GM19397 (cell line): ENCODE measurements at regions not wholly inside any gene's neighbourhood (a gene's known extent, or its start where the extent isn't known, plus 50 kb on each side); places are given as distances from the start of the nearest gene placed in this dataset.

ENCODE experiments used
- ATAC-seq: cut with Tn5 transposase; IDR thresholded peaks from one replicate; pipeline ENCODE4 v1.9.1; 2021; ENCODE audit warnings: mild to moderate bottlenecking, moderate library complexity; ENCODE audit not compliant: unreplicated experiment

DNA sequence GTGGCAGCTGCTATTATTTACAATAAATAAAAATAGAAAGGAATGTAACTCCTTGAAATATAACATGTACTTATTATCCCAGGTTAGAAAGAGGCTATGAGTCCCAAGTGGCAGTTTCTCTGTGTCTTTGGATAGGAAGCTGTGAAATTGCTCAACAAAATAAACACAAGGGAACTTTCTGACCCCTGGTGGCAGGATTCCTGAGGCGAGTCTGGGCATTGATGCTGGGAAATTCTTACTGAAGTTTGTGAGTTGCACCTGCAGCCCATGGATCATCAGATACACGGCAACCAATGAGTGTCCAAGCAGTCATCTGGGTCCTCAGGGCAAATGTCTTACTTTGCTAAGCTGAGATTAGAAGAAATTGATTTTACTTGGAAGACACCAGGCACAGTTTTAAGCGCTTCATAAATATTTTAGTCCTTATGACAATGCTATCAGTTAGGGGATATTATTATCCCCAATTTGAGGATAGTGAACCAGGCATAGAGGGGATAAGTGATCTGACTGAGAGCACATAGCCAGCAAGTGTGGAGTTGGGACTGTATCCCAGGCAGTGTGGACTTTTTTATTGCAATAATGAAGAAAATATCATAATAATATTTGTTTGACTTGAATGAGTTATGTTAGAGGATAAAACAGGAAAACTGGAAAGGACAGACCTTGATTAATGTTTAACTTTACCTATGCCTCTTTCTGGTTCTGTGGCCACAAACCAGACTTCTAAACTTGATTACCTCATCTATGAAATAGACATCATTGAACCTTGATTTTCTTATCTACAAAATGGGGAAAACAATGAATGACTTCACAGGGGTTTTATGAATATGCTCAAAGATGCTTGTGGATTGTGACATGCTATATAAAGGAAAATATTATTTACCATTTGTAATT is 265.5 kb upstream of the ADAMTSL1 start:
- no peak for ATAC-seq

DNA sequence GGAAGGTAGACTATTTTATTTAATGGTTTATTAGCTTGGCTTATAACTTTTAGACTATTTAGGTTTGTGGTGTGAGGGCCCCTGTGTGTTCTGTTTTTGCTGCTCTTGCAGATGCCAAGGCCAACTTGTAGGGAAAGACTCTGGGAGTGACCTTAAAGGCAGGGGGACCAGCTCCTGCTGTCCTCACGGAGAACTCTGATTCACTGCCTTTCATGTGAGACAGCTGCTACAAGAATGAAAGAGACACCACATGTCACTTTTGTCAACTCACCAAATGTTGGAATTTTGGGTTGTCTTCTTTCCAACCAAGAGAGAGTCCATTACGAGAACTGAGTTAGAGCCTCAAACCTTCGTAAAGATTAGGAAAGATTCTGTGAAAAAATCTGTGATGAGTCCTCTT is 258.3 kb upstream of the ADAMTSL1 start:
- no peak for ATAC-seq

GRCh38 chr9:18216376-18216775 is 257.6 kb upstream of the ADAMTSL1 start:
- ATAC-seq = no peak

DNA sequence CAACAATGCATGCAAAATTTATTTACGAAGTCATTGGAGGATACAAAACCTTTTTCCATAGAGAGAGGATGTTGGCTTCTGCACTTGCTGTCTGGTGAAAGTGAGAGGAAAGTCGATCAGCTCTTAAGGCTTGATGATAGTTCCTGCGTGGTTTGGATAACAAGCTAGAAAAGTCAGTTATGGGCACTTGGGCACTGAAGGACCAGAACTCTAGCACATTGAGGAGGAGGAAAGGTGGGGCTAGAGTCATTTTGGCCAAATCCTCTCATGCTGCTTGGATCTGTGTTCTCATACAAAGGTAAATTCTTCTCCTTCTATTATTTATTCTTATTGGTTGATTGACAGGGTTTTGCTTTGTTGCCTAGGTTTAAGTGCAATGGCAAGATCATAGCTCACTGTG is 245.9 kb upstream of the ADAMTSL1 start:
- ATAC-seq = no peak

GRCh38 chr9:18229992-18230676 is 243.8 kb upstream of the ADAMTSL1 start:
- no peak for ATAC-seq

- no peak for ATAC-seq
Measured at GRCh38 chr9:18233311-18233710, 240.6 kb upstream of the ADAMTSL1 start.

- no peak for ATAC-seq
Measured at GRCh38 chr9:18233776-18234445, 240.0 kb upstream of the ADAMTSL1 start.

GRCh38 chr9:18235181-18235908 is 238.6 kb upstream of the ADAMTSL1 start:
- no peak for ATAC-seq

- ATAC-seq = no peak
Measured at GRCh38 chr9:18236336-18236735, 237.6 kb upstream of the ADAMTSL1 start.

DNA sequence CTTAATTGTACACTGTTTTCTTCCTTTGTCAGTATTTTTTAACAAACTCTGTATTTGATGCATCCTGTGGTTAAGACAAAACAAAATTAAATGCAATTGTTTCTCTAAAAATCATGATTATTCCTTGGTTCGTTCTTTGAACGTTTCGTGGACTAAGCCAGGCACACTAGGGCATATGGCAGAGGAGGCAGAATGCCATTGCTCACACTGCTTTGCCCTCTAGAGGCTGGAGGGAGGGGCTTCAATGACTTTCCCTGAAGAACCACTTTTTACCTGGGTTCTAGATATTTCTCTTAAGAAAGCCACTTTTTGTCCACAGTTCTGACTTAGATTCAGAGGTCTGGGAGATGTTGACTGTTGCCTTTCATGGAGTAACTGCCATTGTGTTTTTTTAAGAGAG is 236.2 kb upstream of the ADAMTSL1 start:
- ATAC-seq = no peak

DNA sequence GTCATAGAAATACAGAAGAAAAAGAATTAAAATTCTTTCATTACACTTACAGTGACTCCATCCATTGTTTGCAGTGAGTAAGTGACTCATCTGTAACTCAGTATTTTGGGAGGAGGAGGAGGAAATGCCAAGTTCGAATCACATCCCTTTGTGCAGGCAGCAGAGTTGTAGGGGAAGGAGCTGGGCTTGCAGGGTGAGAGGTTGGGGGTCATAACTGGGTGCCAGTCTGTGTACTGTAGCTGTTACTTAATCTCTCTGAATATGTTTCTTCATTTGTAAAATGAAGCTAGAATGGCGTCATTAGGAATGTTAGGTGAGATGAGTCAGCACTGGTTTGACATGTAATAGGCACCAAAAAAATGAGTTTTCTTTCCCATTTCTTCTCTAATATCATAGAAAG is 235.7 kb upstream of the ADAMTSL1 start:
- ATAC-seq = no peak

GRCh38 chr9:18238752-18239447 is 235.1 kb upstream of the ADAMTSL1 start:
- ATAC-seq = no peak

- ATAC-seq = no peak
Measured at GRCh38 chr9:18240213-18240612, 233.7 kb upstream of the ADAMTSL1 start.

DNA sequence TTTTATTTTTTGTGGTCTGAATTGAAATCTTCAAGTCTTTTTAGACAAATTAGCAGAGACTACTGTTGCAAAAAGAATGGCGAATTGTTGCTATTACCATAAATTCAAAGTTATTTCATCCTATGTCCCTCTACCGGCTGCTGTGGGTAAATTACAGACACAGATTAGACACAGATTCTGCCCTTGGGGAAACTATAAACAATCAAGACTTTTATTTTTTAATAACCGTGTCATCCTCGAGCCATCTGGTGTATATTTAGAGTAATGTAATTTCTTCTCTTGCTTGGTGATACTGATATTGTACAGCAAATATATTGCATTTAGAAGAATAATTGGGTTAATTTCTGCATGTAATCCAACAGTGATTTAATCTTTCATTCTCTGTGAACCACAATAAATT is 228.0 kb upstream of the ADAMTSL1 start:
- ATAC-seq = no peak

GRCh38 chr9:18250053-18250452 is 223.9 kb upstream of the ADAMTSL1 start:
- ATAC-seq = no peak

DNA sequence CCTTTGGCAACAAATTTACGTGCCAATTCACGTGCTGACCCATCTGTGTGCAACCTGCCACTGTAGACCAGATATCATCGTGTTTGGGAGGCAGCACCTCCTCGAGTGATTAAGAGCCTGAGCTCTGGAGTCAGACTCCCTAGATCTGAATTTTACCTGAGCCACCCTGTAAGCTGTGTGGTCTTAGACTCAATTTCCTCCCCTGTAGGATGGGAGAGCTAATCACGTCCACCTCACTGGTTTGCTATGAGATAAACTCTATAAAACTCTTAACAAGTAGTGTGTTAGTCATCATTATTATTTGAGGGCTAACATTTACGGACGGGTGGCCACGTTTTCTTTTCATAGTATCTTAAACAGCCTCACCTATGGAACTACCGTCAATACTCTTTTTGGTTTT is 220.0 kb upstream of the ADAMTSL1 start:
- ATAC-seq = no peak

DNA sequence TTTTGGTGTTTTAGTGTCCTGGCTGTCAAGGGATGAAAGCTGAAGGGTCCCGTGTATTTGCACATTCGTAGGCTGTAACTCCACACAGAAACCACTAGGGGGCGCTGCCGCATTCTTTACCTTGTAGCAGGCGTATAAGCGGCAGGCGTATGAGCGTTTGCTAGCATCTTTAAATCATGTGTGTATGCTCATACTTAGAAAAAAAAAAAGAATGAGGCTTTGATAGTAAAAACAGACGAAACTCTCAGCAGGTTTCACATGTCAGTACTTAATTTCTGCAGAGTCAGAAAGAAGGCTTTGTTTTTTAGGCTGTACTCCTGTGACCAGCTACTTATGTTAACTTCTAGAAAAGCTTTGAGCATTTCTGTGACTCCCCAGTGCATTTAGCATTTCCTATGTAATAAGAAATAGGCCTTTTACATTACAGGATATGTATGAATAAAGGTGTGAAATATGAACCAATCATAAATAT is 218.8 kb upstream of the ADAMTSL1 start:
- ATAC-seq = peak; percentile 94

DNA sequence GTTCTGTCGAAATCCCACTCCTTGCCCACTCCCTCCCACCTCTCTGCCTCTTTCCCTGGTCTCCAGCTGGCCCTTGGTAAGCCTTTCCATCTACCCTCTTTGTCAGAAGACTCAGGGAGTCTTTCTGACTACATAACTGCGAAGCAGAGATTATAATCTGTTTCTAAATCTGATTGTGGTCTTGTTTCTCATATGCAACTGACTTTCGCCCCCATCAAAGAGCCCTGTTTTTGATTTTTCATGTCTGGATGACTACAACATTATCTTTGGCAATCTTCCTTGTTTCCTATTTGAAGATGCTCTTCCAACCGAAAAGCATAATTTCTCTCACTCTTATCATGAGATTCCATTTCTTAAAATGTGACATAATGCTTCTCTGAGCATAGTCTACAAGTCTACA is 218.2 kb upstream of the ADAMTSL1 start:
- no peak for ATAC-seq

DNA sequence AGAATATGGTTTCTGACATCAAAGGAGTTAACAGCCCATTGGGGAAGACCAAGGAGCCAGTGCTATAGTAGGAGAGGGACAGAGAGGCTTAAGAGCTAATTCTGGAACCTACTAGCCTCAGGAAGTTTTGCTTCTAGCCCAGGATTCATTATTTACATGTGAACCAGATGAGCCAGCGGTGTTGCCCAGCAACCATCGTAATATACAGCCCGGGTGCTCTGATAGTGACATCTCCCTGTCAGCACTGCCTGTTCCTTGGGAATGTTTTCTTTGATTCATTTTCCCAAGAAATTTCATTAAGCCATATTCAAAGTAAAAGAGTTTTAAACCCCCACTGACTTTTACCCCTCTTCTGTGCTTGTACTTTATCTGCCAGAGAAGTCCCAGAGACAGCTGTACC is 217.4 kb upstream of the ADAMTSL1 start:
- no peak for ATAC-seq

GRCh38 chr9:18260521-18260920 is 213.4 kb upstream of the ADAMTSL1 start:
- no peak for ATAC-seq
